GM23338 (cell line): ENCODE measurements at regions not wholly inside any gene's neighbourhood (a gene's known extent, or its start where the extent isn't known, plus 50 kb on each side); places are given as distances from the start of the nearest gene placed in this dataset.

Experiments
- CTCF ChIP-seq, 2 experiments: fragments of 200-600 bp in 1 of 2; sonication (generic) in 1 of 2; conservative IDR thresholded peaks; 2 replicates each; pipeline versions ENCODE4 v1.5.1 to v1.6.1; 2016 to 2017; ENCODE audit warnings: antibody characterized with exemption in 2 of 2, low read depth in 2 of 2, mild to moderate bottlenecking in 2 of 2, moderate library complexity in 1 of 2
- EZH2 ChIP-seq: fragments of 200-600 bp; sonication (generic); IDR thresholded peaks from one replicate; pipeline ENCODE4 v1.8.0; 2017; ENCODE audit warnings: antibody characterized with exemption, mild to moderate bottlenecking, low read depth; ENCODE audit not compliant: unreplicated experiment
- NANOG ChIP-seq: IDR thresholded peaks from 2 replicates; pipeline ENCODE4 v1.6.1; 2016; ENCODE audit warnings: antibody characterized with exemption, borderline replicate concordance
- ZNF331 ChIP-seq: fragments of 250-450 bp; sonication (Bioruptor Pico); IDR thresholded peaks from 2 replicates; pipeline ENCODE4 v1.5.0; 2020; ENCODE audit warnings: low read depth, mild to moderate bottlenecking, moderate library complexity
- TF ChIP-seq, protein P1 (sequence below): fragments of 250-450 bp; sonication (Bioruptor Pico); IDR thresholded peaks from 2 replicates; pipeline ENCODE4 v1.5.0; 2020; ENCODE audit warnings: mild to moderate bottlenecking, moderate library complexity
- TF ChIP-seq, protein P2 (sequence below): IDR thresholded peaks from one replicate; pipeline ENCODE4 v1.6.1; 2018; ENCODE audit warnings: antibody characterized with exemption; ENCODE audit not compliant: unreplicated experiment
- TF ChIP-seq, protein P3 (sequence below): IDR thresholded peaks from 2 replicates; pipeline ENCODE4 v1.6.1; 2016; ENCODE audit warnings: antibody characterized with exemption

GRCh38 chr16:86768999-86769398 lies 190.7 kb downstream of the FOXL1 start (continued):
- TF ChIP-seq, protein P1, sequence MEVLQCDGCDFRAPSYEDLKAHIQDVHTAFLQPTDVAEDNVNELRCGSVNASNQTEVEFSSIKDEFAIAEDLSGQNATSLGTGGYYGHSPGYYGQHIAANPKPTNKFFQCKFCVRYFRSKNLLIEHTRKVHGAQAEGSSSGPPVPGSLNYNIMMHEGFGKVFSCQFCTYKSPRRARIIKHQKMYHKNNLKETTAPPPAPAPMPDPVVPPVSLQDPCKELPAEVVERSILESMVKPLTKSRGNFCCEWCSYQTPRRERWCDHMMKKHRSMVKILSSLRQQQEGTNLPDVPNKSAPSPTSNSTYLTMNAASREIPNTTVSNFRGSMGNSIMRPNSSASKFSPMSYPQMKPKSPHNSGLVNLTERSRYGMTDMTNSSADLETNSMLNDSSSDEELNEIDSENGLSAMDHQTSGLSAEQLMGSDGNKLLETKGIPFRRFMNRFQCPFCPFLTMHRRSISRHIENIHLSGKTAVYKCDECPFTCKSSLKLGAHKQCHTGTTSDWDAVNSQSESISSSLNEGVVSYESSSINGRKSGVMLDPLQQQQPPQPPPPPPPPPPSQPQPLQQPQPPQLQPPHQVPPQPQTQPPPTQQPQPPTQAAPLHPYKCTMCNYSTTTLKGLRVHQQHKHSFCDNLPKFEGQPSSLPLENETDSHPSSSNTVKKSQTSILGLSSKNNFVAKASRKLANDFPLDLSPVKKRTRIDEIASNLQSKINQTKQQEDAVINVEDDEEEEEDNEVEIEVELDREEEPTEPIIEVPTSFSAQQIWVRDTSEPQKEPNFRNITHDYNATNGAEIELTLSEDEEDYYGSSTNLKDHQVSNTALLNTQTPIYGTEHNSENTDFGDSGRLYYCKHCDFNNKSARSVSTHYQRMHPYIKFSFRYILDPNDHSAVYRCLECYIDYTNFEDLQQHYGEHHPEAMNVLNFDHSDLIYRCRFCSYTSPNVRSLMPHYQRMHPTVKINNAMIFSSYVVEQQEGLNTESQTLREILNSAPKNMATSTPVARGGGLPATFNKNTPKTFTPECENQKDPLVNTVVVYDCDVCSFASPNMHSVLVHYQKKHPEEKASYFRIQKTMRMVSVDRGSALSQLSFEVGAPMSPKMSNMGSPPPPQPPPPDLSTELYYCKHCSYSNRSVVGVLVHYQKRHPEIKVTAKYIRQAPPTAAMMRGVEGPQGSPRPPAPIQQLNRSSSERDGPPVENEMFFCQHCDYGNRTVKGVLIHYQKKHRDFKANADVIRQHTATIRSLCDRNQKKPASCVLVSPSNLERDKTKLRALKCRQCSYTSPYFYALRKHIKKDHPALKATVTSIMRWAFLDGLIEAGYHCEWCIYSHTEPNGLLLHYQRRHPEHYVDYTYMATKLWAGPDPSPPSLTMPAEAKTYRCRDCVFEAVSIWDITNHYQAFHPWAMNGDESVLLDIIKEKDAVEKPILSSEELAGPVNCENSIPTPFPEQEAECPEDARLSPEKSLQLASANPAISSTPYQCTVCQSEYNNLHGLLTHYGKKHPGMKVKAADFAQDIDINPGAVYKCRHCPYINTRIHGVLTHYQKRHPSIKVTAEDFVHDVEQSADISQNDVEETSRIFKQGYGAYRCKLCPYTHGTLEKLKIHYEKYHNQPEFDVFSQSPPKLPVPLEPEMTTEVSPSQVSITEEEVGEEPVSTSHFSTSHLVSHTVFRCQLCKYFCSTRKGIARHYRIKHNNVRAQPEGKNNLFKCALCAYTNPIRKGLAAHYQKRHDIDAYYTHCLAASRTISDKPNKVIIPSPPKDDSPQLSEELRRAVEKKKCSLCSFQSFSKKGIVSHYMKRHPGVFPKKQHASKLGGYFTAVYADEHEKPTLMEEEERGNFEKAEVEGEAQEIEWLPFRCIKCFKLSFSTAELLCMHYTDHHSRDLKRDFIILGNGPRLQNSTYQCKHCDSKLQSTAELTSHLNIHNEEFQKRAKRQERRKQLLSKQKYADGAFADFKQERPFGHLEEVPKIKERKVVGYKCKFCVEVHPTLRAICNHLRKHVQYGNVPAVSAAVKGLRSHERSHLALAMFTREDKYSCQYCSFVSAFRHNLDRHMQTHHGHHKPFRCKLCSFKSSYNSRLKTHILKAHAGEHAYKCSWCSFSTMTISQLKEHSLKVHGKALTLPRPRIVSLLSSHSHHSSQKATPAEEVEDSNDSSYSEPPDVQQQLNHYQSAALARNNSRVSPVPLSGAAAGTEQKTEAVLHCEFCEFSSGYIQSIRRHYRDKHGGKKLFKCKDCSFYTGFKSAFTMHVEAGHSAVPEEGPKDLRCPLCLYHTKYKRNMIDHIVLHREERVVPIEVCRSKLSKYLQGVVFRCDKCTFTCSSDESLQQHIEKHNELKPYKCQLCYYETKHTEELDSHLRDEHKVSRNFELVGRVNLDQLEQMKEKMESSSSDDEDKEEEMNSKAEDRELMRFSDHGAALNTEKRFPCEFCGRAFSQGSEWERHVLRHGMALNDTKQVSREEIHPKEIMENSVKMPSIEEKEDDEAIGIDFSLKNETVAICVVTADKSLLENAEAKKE (CRISPR knock-in tag) = no peak
- TF ChIP-seq, protein P2, sequence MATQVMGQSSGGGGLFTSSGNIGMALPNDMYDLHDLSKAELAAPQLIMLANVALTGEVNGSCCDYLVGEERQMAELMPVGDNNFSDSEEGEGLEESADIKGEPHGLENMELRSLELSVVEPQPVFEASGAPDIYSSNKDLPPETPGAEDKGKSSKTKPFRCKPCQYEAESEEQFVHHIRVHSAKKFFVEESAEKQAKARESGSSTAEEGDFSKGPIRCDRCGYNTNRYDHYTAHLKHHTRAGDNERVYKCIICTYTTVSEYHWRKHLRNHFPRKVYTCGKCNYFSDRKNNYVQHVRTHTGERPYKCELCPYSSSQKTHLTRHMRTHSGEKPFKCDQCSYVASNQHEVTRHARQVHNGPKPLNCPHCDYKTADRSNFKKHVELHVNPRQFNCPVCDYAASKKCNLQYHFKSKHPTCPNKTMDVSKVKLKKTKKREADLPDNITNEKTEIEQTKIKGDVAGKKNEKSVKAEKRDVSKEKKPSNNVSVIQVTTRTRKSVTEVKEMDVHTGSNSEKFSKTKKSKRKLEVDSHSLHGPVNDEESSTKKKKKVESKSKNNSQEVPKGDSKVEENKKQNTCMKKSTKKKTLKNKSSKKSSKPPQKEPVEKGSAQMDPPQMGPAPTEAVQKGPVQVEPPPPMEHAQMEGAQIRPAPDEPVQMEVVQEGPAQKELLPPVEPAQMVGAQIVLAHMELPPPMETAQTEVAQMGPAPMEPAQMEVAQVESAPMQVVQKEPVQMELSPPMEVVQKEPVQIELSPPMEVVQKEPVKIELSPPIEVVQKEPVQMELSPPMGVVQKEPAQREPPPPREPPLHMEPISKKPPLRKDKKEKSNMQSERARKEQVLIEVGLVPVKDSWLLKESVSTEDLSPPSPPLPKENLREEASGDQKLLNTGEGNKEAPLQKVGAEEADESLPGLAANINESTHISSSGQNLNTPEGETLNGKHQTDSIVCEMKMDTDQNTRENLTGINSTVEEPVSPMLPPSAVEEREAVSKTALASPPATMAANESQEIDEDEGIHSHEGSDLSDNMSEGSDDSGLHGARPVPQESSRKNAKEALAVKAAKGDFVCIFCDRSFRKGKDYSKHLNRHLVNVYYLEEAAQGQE = no peak
- TF ChIP-seq, protein P3, sequence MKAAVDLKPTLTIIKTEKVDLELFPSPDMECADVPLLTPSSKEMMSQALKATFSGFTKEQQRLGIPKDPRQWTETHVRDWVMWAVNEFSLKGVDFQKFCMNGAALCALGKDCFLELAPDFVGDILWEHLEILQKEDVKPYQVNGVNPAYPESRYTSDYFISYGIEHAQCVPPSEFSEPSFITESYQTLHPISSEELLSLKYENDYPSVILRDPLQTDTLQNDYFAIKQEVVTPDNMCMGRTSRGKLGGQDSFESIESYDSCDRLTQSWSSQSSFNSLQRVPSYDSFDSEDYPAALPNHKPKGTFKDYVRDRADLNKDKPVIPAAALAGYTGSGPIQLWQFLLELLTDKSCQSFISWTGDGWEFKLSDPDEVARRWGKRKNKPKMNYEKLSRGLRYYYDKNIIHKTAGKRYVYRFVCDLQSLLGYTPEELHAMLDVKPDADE = no peak
- no peak for TF ChIP-seq ZNF331 (CRISPR knock-in tag)
- TF ChIP-seq NANOG = no peak
- no peak for TF ChIP-seq CTCF (conservative IDR thresholded peaks at IDR 0.05; ENCODE audit: low read depth in 2 of 2)
- TF ChIP-seq EZH2 = no peak
